ENCODE measurements at regions not wholly inside any gene's neighbourhood (a gene's known extent, or its start where the extent isn't known, plus 50 kb on each side); places are given as distances from the start of the nearest gene placed in this dataset.
"Not testable (repeated sequence)": the region's sequence is repeated elsewhere in the genome, so short reads cannot be mapped to it uniquely, and the experiment has no call there.

DNA sequence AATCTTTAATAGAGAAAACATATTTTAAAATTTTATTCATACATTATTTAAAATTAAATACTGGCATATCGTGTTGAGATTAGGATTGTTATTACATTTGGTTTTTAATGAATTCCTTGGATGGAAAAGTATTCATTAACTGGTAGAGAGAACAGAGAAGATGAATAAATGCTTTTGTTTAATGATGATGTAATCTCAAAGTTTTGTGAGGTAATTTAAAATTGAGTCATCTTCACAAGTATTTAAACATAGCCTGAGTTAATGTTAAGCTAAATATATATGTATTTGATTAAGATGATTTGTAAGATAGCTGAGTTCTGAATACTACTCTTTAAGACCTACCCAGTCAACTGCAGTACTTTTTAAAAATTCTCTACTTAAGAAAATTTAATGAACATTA lies 713.4 kb upstream of the VRK2 start:
- no peak for DNase-seq

DNA sequence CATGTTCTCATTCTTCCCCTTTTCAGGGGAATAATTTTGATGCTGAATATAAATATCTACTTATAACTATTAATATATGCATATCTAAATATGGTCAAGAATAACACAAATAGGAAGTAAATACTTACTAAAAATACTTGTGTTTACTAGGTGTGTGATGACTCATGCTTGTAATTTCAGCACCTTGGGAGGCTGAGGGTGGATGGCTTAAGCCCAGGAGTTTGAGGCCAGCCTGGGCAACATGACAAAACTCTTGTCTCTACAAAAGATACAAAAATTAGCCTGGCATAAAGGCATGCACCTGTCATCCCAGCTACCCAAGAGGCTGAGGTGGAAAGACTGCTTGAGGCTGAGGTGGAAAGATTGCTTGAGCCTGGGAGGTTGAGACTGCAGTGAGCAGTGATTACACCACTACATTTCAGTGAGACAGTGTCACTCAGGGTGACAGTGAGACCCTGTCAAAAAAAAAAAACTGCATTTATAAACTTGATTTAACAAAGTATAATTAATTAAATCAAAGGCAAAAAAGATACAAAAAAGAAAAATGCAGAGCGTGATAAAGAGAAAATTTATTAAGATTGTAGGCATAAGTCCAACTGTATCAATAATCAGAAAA lies 703.1 kb upstream of the VRK2 start:
- no peak for DNase-seq

DNA sequence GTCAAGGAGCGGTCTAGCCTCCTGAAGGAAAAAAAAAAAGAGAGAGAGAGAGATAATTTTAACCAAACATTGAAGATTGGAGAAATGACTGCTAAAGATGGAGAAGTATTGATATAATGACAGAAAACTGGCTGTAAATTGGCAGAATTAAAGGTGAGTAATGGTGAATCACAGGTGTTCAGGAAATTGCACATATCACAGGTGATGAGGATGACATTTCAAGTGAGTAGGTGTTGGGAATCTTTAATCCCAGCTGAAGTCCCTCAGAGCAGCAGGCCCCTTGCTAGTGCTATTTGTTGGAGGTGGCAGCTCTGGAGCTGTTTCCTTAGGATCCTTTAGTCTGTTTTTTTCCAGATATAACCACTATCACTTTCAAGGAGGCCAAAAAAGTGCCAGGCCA lies 678.4 kb upstream of the VRK2 start:
- no peak for DNase-seq

DNA sequence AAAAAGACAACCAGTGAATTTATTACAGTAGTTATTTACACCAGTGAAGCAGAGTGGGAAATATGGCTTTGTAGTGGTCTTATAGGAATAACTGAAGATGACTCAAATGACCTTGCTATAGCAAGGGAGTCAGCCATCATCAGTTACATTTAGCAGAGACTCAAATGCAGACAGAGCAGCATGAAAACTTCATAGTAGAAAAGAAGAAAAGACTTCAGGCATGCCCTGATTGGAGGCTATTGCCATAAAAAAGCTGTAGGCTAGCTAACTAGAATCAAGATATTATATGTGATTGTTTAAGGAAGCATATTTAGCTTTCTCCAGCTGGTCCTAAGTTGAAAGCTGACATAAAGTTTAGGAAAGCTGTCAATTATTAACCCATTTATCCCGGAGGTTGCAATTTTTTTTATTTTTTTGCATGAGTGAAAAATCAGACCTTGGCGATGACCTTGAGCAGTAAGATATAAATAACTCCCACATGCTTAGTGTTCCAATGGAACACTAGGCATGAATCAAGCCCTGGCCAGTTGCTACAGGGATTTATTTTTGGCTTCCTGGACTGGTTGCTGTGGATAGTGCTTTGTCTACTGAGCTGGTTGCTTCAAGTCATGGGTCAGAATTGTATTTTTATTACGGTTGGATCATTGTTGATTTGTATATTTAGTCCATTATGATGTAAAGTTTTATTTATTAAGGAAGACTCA lies 675.6 kb upstream of the VRK2 start:
- no peak for DNase-seq

DNA sequence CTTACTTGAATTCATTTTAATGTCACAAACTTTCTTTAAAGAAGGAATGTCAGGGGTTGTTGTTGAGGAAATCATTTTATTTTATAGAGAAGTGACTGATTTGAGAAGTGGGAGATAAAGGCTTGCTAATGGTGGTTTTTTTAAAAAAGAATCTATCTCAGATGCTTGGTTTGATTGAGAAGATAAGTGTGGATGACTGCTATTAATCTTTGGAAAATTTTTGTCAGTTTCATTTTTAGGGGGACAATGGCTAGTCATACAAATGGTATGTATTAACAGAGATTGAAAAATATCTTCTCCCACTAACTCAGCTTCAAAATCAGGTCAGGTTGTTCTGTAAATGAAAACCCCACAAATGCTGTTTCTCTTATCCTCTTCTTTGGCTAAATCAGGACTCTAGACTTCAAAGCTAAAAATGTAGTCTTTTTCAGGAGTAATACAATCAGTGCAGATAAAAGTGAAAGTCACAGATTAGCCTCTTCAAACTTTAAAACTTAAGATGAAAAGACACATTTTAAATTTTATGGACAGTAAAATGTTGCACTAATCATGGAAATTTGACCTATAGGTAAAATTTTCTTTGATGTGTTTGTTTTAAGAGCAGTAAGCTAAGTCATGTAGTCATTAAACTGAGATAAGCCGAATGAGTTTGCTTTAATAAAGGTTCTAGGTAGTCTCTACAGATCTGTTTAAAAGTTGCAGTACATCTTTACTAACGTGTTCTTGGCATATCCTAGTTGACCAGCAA lies 674.2 kb upstream of the VRK2 start:
- DNase-seq = no peak

DNA sequence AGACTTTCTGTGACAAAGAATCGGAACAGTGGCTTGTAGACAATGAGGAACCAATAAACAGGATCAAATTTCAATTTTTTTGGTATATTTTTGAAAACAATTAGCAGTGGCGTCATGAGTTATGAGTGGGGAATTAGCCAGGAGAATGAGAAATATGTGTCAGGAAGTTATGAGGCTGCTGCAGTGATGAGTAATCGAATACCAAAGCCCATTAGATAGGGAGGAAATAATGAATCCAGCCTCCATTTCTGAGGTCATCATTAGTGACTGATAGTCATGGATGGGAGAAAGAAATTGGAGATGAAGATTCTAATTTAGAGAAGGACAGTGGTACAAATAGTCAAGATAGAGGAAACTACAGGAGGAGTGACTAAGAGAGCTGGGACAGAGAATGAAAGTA lies 673.1 kb upstream of the VRK2 start:
- no peak for DNase-seq

DNA sequence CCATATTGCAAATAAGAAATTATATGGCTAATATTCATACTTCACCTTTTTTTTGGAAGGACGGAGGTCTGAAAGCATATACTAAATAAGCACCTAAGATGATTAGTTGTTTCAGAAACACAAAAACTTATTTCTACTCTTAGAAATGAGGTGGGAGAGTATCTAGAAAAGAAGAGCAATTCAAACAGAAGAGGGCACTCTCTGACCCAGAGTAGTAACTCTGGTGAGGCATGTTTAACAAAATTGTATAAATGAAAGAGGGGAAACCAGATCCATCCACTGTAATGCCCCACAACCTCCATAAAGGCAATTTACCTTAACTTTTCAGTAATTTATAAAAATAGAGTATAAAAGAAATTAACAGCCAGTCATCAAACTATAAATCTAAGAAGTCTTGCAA lies 669.6 kb upstream of the VRK2 start:
- DNase-seq = no peak

DNA sequence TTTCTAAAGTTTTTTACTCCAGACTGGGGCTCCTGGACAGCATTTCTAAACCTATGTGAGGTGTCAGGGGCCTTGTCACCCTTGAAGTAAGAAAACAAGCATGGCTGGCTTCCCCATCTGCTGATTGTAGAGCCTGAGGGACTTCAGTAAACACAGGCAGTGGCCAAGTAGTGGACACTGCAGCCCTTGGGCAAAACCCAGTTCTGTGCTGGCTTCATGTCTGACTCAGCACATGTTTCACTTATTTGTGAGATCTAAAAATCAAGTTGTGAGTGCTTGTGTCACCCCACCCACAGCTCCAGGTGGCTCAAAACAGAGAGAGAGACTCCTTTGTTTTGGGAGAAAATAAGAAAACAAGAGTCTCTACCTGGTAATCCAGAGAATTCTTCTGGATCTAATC lies 660.3 kb upstream of the VRK2 start:
- DNase-seq = no peak

DNA sequence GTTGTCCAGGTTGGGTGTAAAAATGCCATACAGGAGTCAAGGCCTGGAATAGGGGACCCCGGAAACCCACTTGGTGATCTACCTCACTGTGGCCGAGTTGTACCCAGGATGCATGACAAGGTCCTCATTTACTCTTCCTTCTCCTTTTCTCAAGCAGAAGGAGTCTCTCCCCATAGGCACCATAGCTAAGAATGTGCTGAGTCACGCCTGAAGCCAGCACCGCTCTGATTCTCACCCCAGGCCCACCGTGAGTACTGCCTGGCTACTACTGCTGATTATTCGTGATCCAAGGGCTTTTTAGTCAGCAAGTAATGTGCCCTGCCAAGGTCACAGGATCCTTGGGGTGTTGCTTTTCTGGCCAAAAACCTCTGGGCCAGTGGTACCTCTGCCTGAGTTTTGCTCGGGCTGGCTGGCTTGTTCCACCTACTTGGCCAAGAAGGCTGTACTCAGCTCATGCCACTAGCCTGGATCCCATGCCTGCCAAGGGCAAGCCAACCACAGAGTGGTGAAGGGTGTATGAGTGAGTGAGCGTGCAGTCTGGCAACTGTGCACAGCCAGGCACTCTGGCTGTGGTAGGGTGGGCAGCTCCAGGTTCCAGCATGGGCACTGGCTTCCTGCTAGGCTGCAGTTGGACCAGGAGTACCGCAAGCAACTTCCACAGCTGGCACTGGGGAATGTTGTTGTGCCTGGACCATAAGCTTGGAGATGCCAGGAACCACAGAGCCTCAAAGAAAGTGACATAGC lies 650.1 kb upstream of the VRK2 start:
- no peak for DNase-seq

DNA sequence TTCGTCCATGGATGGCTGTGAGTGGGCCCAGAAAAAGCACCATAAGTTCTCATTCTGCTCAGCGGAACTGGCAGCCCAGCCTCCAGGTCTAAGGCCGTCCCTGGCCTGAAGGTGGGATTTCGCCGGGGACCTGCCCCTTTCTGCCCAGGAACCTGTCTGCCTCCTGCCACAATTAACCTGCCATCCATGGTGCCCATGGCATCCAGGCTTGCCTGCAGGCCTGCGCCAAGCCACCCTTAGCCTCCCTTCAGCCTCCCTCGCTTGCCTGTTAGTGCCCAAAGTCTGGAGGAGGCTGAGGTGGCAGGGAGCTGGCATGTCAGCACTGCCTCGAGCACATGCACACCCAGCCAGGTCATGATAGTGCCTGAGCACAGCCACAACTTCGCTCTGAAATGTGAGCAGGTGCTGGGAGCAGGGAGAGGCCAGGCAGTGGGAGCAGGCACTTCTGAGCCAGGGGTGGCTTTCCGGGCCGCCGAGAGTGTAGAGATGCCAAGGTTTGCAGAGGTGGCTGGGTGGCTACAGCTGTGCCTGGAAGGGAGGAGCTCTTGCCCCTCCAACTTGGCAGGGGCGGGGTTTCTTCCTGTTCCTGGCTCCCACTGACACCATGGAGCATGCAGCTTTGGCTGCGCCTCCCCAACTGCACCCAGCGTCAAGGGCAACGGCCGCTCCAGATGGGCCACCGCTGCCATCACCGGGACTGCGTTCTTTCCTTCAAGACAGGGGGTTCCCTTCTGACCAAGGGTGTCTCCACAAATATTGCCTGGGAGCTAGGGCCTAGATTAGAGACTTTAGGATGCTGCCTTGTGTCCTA lies 648.9 kb upstream of the VRK2 start:
- no peak for DNase-seq

DNA sequence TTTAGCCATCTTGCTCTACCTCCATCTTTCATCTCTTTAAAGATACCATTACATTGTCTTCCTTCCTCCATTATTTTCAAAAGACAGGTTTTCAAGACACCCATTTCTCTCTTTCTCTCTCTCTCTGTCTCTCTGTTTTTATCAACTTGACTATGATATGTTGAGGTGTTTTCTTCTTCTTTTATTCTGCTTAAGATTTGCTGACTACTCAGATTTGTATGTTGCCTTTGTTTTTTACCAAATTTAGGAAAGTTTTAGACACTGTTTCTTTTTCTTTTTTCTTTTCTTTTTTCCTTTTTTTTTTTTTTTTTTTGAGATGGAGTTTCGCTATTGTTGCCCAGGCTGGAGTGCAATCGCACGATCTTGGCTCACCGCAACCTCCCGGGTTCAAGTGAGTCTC lies 647.5 kb upstream of the VRK2 start:
- no peak for DNase-seq

DNA sequence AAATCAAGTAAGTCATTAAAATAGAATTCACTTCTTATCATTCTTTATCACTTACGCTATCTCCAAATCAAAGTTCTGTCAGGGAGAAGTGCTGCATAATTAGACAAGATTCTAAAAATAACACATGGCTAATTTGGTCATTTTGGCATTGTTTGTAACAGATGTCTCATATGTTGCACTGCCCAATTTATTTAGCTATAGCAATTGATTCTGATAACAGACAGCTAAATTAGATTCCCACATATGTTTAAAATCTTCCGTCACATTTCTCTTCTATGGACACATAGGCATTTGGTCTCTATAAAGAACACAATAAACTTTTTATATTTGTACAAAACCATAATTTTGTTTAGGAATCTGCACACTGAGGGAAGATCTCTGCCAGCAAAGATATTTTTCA lies 644.5 kb upstream of the VRK2 start:
- no peak for DNase-seq

DNA sequence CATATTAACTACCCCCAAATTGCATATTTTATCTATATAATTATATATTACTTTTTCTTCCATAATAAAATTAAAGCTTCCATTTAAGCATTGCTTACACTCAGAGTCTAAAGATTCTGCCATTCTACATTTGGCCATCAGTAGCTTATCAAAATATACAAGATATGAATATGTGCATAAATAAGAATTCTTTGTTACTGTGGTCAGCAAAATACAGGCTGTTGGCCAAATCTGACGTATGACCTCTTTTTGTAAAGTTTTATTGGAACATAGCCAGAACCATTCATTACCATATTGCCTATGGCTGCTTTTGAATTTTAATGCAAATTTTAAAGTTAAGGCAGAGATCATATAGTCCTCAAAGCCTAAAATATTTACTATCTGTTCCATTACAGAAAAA lies 643.9 kb upstream of the VRK2 start:
- no peak for DNase-seq

DNA sequence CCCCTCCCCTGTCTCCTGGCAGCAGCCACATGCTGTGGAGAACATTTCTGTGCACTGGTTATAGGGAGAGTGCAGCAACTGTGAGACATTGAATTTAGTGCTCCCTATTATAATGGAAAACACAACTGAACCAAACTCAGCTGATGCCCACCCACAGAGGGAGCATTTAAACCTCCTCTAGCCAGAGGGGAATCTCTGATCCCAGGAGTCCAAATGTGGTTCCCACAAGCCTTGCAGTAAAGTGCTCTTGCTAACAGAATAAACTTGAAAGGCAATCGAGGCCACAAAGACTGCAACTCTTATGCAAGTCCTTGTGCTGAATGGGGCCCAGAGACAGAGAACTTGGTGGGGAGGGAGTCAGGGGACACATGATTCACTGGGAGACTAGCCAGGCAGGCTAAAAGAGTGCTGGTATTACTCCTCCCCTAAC lies 638.8 kb upstream of the VRK2 start:
- no peak for DNase-seq

DNA sequence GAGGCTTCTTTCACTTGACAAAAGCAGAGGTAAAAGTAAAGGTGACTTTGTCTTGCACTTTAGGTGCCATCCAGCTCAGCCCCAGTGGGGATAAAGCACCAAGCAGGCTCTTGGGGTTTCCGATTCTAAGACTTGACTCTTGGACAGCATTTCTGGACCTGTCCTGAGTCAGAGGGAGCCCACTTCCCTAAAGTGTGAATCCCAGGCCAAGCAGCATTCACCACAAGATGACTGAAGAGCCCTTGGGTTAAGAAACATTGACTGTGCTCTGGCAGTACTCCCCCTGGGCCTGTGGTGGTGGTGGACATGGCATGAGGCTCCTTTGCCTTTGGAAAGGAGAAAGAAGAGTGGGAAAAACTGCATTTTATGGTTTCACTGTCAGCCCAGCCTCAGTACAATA lies 638.0 kb upstream of the VRK2 start:
- no peak for DNase-seq

DNA sequence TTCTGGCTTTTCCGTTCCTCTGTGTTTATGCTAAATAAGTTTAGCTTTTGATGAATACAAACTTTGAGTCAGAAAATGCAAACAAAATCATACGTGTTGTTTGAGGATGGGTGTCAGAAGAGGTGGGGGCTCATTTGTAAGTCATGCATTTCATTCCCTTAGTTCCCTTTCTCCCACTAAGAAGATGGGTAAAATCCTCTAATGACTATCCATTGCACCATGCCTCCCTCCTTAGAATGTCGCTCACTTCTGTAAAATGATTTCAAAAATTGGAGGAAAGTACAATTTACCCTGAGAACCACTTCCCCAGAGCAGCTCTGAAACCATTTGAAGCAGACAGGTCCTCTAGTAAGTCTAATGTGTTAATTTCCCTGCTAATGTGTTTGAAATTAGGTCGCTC lies 629.6 kb upstream of the VRK2 start:
- no peak for DNase-seq

DNA sequence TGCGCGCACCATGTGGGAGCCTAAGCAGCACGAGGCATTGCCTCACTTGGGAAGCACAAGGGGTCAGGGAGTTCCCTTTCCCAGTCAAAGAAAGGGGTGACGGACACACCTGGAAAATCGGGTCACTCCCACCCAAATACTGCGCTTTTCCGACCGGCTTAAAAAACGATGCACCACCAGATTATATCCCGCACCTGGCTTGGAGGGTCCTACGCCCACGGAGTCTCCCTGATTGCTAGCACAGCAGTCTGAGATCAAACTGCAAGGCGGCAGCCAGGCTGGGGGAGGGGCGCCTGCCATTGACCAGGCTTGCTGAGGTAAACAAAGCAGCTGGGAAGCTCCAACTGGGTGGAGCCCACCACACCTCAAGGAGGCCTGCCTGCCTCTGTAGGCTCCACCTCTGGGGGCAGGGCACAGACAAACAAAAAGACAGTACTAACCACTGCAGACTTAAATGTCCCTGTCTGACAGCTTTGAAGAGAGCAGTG lies 627.7 kb upstream of the VRK2 start:
- not testable (repeated sequence) for DNase-seq

DNA sequence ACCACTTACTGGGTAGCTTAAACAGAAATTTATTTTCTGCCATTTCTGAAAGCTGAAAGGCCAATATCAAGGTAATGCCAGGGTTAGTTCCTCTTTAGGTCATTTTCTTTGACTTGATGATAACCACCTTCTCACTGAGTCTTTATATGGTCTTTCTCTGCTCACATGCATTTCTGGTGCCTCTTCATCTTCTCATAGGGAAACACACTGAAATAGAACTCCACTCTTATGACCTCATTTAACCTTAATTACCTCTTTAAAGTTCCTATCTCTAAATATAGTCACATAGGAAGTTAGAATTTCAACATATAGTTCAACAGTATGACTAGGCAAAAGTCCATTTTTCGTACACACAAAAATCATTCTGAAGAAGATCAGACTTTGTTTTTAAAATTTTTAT lies 616.8 kb upstream of the VRK2 start:
- no peak for DNase-seq

DNA sequence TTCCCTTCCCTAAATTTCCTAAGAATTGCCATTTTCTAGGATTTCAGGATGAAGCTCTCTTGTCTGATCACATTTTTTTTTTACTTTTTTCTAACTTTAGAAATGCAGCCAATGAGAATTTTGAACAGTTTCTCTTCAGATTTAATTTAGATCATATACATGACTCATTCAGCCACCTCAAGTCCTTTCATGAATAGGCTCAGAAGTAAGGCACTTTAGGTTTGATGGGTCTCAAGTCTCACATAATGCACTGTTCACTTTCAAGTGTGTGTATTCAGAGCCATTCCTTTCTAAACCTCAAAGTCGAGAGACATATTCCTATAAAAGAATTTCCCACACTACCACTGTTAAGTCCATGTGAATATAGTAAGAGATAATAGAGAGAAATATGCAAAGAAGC lies 614.1 kb upstream of the VRK2 start:
- DNase-seq = no peak

DNA sequence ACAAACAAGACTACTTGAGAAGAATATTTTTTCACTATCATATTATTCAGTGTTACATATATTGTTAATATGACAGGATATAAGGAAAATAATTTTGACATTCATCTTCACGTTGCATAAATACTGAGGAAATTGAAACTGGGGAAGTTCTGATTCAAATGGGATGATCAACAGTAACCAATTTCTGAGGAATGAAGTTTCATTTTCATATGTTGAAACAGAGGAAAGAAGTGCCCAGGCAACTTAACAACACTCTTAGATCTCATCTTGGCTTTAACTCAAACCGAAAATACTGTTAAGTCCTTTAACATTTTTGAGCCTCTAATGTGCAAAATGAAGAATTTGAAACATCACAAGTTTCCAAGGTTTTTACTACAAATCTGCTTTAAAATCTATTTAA lies 612.2 kb upstream of the VRK2 start:
- DNase-seq = no peak

DNA sequence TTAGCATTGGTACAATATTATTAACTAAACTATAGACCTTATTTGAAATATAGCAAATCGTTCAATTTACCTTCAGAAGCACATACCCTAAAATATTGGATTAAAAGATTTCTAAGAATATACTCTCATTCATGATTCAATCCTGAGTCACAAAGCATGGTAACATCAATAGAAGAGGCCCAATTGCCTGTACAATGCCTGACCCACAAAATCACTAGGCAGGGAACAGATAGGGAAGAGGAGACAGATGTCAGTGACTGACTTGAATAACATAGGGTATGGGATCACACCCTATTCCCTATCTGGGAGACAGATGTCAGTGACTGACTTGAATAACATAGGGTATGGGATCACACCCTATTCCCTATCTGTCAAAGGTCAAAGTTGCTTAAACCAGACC lies 611.6 kb upstream of the VRK2 start:
- DNase-seq = no peak

DNA sequence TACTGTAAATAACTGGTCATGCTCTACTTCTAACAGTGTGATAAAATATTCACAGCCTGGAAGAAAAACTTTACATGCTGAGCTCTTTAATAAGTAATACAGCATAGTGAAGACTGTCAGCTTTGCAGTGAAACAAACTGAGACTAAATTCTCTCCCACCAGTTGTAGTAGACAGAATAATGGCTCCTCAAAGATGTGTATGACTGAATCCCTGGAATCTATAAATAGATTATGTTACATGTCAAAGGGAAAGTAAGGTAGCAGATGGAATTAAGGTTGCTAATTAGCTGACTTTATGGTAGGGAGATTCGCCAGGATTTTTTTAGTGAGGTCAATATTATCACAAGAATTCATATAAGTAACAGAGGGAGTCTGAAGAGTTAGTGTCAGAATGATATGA lies 609.5 kb upstream of the VRK2 start:
- DNase-seq = no peak

Data from left kidney (tissue), 1 donor.